ENCODE measurements at regions not wholly inside any gene's neighbourhood (a gene's known extent, or its start where the extent isn't known, plus 50 kb on each side); places are given as distances from the start of the nearest gene placed in this dataset.
A peak's percentile ranks its signal among the peaks of the same experiment; 100 is the strongest.

- intact Hi-C loops (cut with DNase I; ENCODE audit: low total_unique reads), result no loop called here
- TF ChIP-seq EP300 (IDR thresholded peaks at IDR 0.05) (no peak), CTCF (IDR thresholded peaks at IDR 0.05) (no peak), POLR2A (IDR thresholded peaks at IDR 0.05) (no peak), POLR2AphosphoS5 (IDR thresholded peaks at IDR 0.05) (no peak)
- no peaks in the 10 kb centered on the region for H3K36me3 ChIP-seq
- H3K4me1 ChIP-seq, result no peaks in the 10 kb centered on the region
- H3K27ac ChIP-seq, result no peak overlapping the region
- DNase-seq, result no peak
- H3K4me3 ChIP-seq, result no peak overlapping the region
- 65 to 81% (median 69%) methylated on average over 2 of the region's 2 CpGs for WGBS, 5 donors
- H3K9me3 ChIP-seq, result no peaks in the 10 kb centered on the region
- H3K27me3 ChIP-seq, result no peaks in the 10 kb centered on the region
These were observed 138.1 kb upstream of the BET1 start for GRCh38 chr7:94142281-94142680.

- 57 to 66% (median 60%) methylated on average over 2 of the region's 2 CpGs for WGBS, 5 donors
- no peak for TF ChIP-seq EP300 (IDR thresholded peaks at IDR 0.05)
- TF ChIP-seq POLR2A (IDR thresholded peaks at IDR 0.05), result no peak
- TF ChIP-seq POLR2AphosphoS5 (IDR thresholded peaks at IDR 0.05), result no peak
- TF ChIP-seq CTCF (IDR thresholded peaks at IDR 0.05), result no peak
- DNase-seq, result no peak
- no peaks in the 10 kb centered on the region for H3K27me3 ChIP-seq
- H3K36me3 ChIP-seq, result no peaks in the 10 kb centered on the region
- intact Hi-C loops (cut with DNase I; ENCODE audit: low total_unique reads), result no loop called here
- H3K27ac ChIP-seq, result no peak overlapping the region
- no peaks in the 10 kb centered on the region for H3K4me1 ChIP-seq
- no peaks in the 10 kb centered on the region for H3K9me3 ChIP-seq
- no peak overlapping the region for H3K4me3 ChIP-seq
These were observed 141.4 kb upstream of the BET1 start for GRCh38 chr7:94145602-94146001.

DNA sequence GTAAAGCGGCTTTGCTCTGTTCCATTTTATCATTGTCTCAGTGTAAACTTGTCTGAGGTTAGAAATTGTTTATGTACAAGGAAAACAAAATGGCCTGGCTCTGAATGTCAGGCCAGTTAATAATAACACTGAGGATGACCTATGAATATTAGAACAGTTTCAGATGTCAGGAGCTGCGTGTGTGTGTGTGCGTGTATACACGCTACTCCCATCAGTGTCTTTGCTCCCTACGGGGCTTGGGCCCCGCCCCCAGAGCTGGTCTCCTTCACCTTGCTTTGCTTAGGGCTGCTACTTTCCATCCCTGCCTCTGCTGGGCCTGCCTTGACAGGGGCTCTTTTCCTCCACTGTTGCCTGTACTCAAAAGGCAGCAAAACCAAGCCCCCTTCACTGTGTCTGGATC is 142.3 kb upstream of the BET1 start:
- Histone ChIP-seq H3K36me3 (no peaks in the 10 kb centered on the region), H3K4me3 (no peak overlapping the region), H3K27ac (peak overlapping the region in 1 of 5 donors; percentile 23), H3K4me1 (no peaks in the 10 kb centered on the region), H3K27me3 (no peaks in the 10 kb centered on the region), H3K9me3 (no peaks in the 10 kb centered on the region)
- TF ChIP-seq EP300 (IDR thresholded peaks at IDR 0.05) (no peak), POLR2AphosphoS5 (IDR thresholded peaks at IDR 0.05) (no peak), POLR2A (IDR thresholded peaks at IDR 0.05) (no peak), CTCF (IDR thresholded peaks at IDR 0.05) (no peak)
- WGBS, 5 donors, result 41 to 60% (median 47%) methylated on average over 6 of the region's 6 CpGs
- DNase-seq, result peak in 1 of 2 donors; percentile 2
- intact Hi-C loops (cut with DNase I; ENCODE audit: low total_unique reads), result no loop called here

GRCh38 chr7:94149789-94150545 is 145.8 kb upstream of the BET1 start:
- Histone ChIP-seq H3K9me3 (no peaks in the 10 kb centered on the region), H3K27ac (no peak overlapping the region), H3K4me3 (no peak overlapping the region), H3K36me3 (no peaks in the 10 kb centered on the region), H3K4me1 (no peaks in the 10 kb centered on the region), H3K27me3 (no peaks in the 10 kb centered on the region)
- intact Hi-C loops (cut with DNase I; ENCODE audit: low total_unique reads), result no loop called here
- no peak for DNase-seq
- 77 to 81% (median 78%) methylated on average over 5 of the region's 5 CpGs for WGBS, 5 donors
- no peak for TF ChIP-seq EP300 (IDR thresholded peaks at IDR 0.05)
- TF ChIP-seq CTCF (IDR thresholded peaks at IDR 0.05), result no peak
- TF ChIP-seq POLR2A (IDR thresholded peaks at IDR 0.05), result no peak
